B cell (primary cell): ENCODE measurements at regions not wholly inside any gene's neighbourhood (a gene's known extent, or its start where the extent isn't known, plus 50 kb on each side); places are given as distances from the start of the nearest gene placed in this dataset.

Experiments
- ATAC-seq: fragments of 200-7000 bp; cut with Tn5 transposase; one replicate; pipeline ENCODE4 v1.10.0; 2021; ENCODE audit warnings: low read depth, mild to moderate bottlenecking, moderate number of reproducible peaks, moderate library complexity
- CTCF ChIA-PET: fragments of 350-600 bp; sonication (Branson Sonifier 250); formaldehyde crosslinking; loops from one replicate; lab custom pipeline; 2021; ENCODE audit warnings: antibody characterized with exemption, inconsistent platforms; lab: Charles Lee
- POLR2A ChIA-PET: fragments of 350-600 bp; sonication (Branson Sonifier 250); formaldehyde crosslinking; loops from one replicate; lab custom pipeline; 2021; ENCODE audit warnings: antibody characterized with exemption; lab: Charles Lee
- DNase-seq: peaks from one replicate; pipeline ENCODE4 v3.0.0; 2013
- H2AFZ ChIP-seq: 2 replicates; pipeline ENCODE4 v1.6.1; 2012; ENCODE audit warnings: mild to moderate bottlenecking, low read depth, low read length; ENCODE audit not compliant: insufficient read depth, poor library complexity, severe bottlenecking
- H3K27ac ChIP-seq, 2 donors: 1 replicate in 1 of 2; 2 replicates in 1 of 2; pipeline ENCODE4 v1.5.1; 2012 to 2013; ENCODE audit warnings: low read length in 2 of 2, mild to moderate bottlenecking in 2 of 2, moderate library complexity in 1 of 2
- H3K27me3 ChIP-seq, 4 experiments: fragments of 200-600 bp in 1 of 4; sonication (generic) in 1 of 4; replicated peaks in 1 of 4; 1 replicate in 2 of 4; 2 replicates in 2 of 4; pipeline versions ENCODE4 v1.6.1 to v1.7.0; 2013 to 2016; ENCODE audit warnings: low read length in 3 of 4, mild to moderate bottlenecking in 2 of 4, mixed read lengths in 1 of 4, moderate library complexity in 1 of 4; ENCODE audit not compliant: insufficient read depth in 4 of 4, control insufficient read depth in 3 of 4; ENCODE audit errors: control extremely low read depth in 1 of 4
- H3K36me3 ChIP-seq, 2 experiments: replicated peaks in 1 of 2; 1 replicate in 1 of 2; 2 replicates in 1 of 2; pipeline versions ENCODE4 v1.6.1 to v1.7.1; 2013; ENCODE audit warnings: low read length in 1 of 2; ENCODE audit not compliant: insufficient read depth in 2 of 2, control insufficient read depth in 1 of 2; ENCODE audit errors: control extremely low read depth in 1 of 2, extremely low read depth in 1 of 2
- H3K4me1 ChIP-seq, 2 donors: fragments of 200-600 bp in 1 of 2; sonication (generic) in 1 of 2; 1 replicate in 1 of 2; 2 replicates in 1 of 2; pipeline versions ENCODE4 v1.5.1 to v1.6.1; 2013 to 2017; ENCODE audit warnings: low read length in 2 of 2; ENCODE audit not compliant: control insufficient read depth in 2 of 2, insufficient read depth in 2 of 2
- H3K4me2 ChIP-seq: replicated peaks from 2 replicates; pipeline ENCODE3; 2012; ENCODE audit warnings: mild to moderate bottlenecking, low read depth, low read length; ENCODE audit not compliant: poor library complexity, severe bottlenecking
- H3K4me3 ChIP-seq, 5 experiments: fragments of 200-600 bp in 1 of 5; sonication (generic) in 1 of 5; 1 replicate in 3 of 5; 2 replicates in 2 of 5; pipeline versions ENCODE4 v1.5.1 to v1.7.0; 2011 to 2016; ENCODE audit warnings: low read length in 4 of 5, mild to moderate bottlenecking in 4 of 5, low read depth in 2 of 5, control low read depth in 1 of 5, moderate library complexity in 1 of 5; ENCODE audit not compliant: insufficient read depth in 1 of 5; ENCODE audit errors: control extremely low read depth in 1 of 5, extremely low read depth in 1 of 5
- H3K79me2 ChIP-seq: fragments of 200-600 bp; sonication (generic); one replicate; pipeline ENCODE4 v1.6.0; 2016; ENCODE audit warnings: low read length; ENCODE audit not compliant: control insufficient read depth, insufficient read depth
- H3K9ac ChIP-seq: fragments of 200-600 bp; sonication (generic); 2 replicates; pipeline ENCODE4 v1.6.1; 2017; ENCODE audit warnings: mild to moderate bottlenecking, low read length, moderate library complexity
- H3K9me3 ChIP-seq, 3 donors: one replicate each; pipeline versions ENCODE4 v1.6.1 to v1.7.1; 2013; ENCODE audit warnings: low read length in 2 of 3; ENCODE audit not compliant: control insufficient read depth in 2 of 3, insufficient read depth in 1 of 3; ENCODE audit errors: control extremely low read depth in 1 of 3
- H4K20me1 ChIP-seq: 2 replicates; pipeline ENCODE4 v1.6.0; 2012; ENCODE audit warnings: mild to moderate bottlenecking, low read length; ENCODE audit not compliant: insufficient read depth, control insufficient read depth, poor library complexity, severe bottlenecking
- H3K27ac Mint-ChIP-seq: one replicate; pipeline ENCODE4 v1.8.0; 2021; ENCODE audit warnings: mixed read lengths
- H3K27me3 Mint-ChIP-seq: one replicate; pipeline ENCODE4 v1.8.0; 2021; ENCODE audit warnings: mixed read lengths
- H3K4me1 Mint-ChIP-seq: one replicate; pipeline ENCODE4 v1.8.0; 2021; ENCODE audit warnings: mixed read lengths
- H3K4me3 Mint-ChIP-seq: one replicate; pipeline ENCODE4 v1.8.0; 2021; ENCODE audit warnings: mixed read lengths
- H3K9me3 Mint-ChIP-seq: one replicate; pipeline ENCODE4 v1.8.0; 2022; ENCODE audit warnings: mixed read lengths; ENCODE audit not compliant: insufficient read depth
- EZH2 ChIP-seq: IDR thresholded peaks from 2 replicates; pipeline ENCODE4 v1.6.1; 2012; ENCODE audit warnings: borderline replicate concordance, low read depth, mild to moderate bottlenecking, moderate library complexity, low read length; ENCODE audit not compliant: insufficient read depth, poor library complexity, severe bottlenecking
- WGBS: methylation state at CpG from one replicate; pipeline ENCODE4 v1.1.5; 2013; ENCODE audit warnings: missing lambda C conversion rate; ENCODE audit not compliant: insufficient coverage; 5-methylcytosine and 5-hydroxymethylcytosine counted together
- intact Hi-C: fragments of 100-400 bp; cut with micrococcal nuclease; formaldehyde crosslinking; loops from one replicate; pipeline ENCODE4 v1.10.0; 2022
- TF ChIP-seq, protein P1 (sequence below): fragments of 200-600 bp; IDR thresholded peaks from one replicate; pipeline ENCODE4 v1.8.0; 2022; ENCODE audit warnings: antibody characterized with exemption, mild to moderate bottlenecking

DNA sequence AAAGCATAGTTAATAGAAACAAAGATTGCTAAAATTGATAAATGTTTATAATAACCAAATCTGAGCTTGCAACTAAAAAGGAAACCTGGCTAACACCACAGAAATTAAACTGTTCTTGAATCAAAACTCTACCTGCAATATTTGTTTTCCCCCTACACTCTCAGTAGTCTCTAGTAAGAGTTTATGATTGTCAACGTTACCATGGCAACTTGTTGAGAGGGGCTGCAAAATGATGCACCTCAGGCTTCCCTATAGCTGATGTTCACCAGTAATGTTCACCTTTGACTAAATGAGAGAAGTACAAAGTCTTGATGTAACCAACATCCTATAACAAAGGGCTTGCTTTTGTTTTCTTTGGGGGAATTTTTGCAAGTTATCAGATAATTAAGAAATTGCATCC is 101.1 kb upstream of the FHIT start:
- intact Hi-C loops, result no loop called here
- no peak overlapping the region for H3K4me3 Mint-ChIP-seq
- H3K4me1 ChIP-seq, result no peaks in the 10 kb centered on the region
- H3K27ac ChIP-seq, result no peak overlapping the region
- peaks cover 4% of the 10 kb centered on the region for H3K4me1 Mint-ChIP-seq
- H3K9me3 ChIP-seq, result no peaks in the 10 kb centered on the region
- no peak overlapping the region for H3K4me2 ChIP-seq
- no peak for TF ChIP-seq EZH2
- TF ChIP-seq, protein P1, sequence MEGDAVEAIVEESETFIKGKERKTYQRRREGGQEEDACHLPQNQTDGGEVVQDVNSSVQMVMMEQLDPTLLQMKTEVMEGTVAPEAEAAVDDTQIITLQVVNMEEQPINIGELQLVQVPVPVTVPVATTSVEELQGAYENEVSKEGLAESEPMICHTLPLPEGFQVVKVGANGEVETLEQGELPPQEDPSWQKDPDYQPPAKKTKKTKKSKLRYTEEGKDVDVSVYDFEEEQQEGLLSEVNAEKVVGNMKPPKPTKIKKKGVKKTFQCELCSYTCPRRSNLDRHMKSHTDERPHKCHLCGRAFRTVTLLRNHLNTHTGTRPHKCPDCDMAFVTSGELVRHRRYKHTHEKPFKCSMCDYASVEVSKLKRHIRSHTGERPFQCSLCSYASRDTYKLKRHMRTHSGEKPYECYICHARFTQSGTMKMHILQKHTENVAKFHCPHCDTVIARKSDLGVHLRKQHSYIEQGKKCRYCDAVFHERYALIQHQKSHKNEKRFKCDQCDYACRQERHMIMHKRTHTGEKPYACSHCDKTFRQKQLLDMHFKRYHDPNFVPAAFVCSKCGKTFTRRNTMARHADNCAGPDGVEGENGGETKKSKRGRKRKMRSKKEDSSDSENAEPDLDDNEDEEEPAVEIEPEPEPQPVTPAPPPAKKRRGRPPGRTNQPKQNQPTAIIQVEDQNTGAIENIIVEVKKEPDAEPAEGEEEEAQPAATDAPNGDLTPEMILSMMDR, result no peak
- peaks cover 3% of the 10 kb centered on the region for H3K9me3 Mint-ChIP-seq
- no peak overlapping the region for H3K9ac ChIP-seq
- H3K27me3 Mint-ChIP-seq, result peaks cover 7% of the 10 kb centered on the region
- no peaks in the 10 kb centered on the region for H4K20me1 ChIP-seq
- ChIA-PET CTCF (no interaction called here), POLR2A (no interaction called here)
- no peaks in the 10 kb centered on the region for H3K27me3 ChIP-seq
- no peak for ATAC-seq
- H3K4me3 ChIP-seq, result no peak overlapping the region
- H3K36me3 ChIP-seq, result no peaks in the 10 kb centered on the region
- no peak for DNase-seq
- H3K79me2 ChIP-seq, result no peaks in the 10 kb centered on the region
- H3K27ac Mint-ChIP-seq, result no peak overlapping the region
- WGBS, result no CpG with 5 or more reads among the region's 1 CpG
- no peak overlapping the region for H2AFZ ChIP-seq

DNA sequence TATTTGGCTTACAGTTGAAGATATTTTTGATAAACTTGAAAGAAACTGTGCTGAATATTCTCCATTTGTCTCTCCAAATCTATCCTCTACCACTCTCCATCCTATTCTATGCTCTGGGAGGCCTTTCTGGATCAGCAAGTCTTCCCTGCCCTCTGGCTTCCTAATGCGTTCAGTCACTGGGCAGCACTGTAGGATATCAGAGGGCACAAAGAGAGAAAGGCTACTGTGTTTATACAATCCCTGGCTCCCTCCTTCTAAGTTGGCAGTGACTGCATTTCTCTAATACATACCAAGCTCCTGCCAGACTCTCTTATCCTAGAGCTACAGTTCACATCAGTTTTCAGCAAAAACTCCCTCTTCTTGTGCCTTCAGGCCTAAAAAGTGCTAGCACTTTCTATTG is 102.1 kb upstream of the FHIT start:
- no peak overlapping the region for H3K9ac ChIP-seq
- no peak overlapping the region for H3K4me2 ChIP-seq
- no peaks in the 10 kb centered on the region for H3K27me3 ChIP-seq
- no peak for DNase-seq
- CTCF ChIA-PET, result no interaction called here
- Mint-ChIP-seq H3K27ac (no peak overlapping the region), H3K9me3 (peaks cover 3% of the 10 kb centered on the region), H3K4me3 (no peak overlapping the region), H3K27me3 (peaks cover 7% of the 10 kb centered on the region), H3K4me1 (peaks cover 4% of the 10 kb centered on the region)
- H3K4me1 ChIP-seq, result peaks cover 0 to 2% of the 10 kb centered on the region in 2 donors
- no peaks in the 10 kb centered on the region for H3K79me2 ChIP-seq
- WGBS, result no CpG with 5 or more reads among the region's 1 CpG
- H3K9me3 ChIP-seq, result no peaks in the 10 kb centered on the region
- POLR2A ChIA-PET, result no interaction called here
- no peak for ATAC-seq
- H2AFZ ChIP-seq, result no peak overlapping the region
- no peaks in the 10 kb centered on the region for H3K36me3 ChIP-seq
- no peaks in the 10 kb centered on the region for H4K20me1 ChIP-seq
- intact Hi-C loops, result no loop called here
- TF ChIP-seq EZH2, result no peak
- TF ChIP-seq, protein P1, result no peak
- no peak overlapping the region for H3K27ac ChIP-seq
- H3K4me3 ChIP-seq, result no peak overlapping the region
